Coronary artery (tissue), 2 donors: ENCODE measurements at regions not wholly inside any gene's neighbourhood (a gene's known extent, or its start where the extent isn't known, plus 50 kb on each side); places are given as distances from the start of the nearest gene placed in this dataset.

ENCODE experiments used
- DNase-seq: peaks from one replicate; pipeline ENCODE4 v3.0.0-alpha.2; 2017; ENCODE audit warnings: low spot score
- H3K27ac ChIP-seq, 2 donors: fragments of 200-600 bp; sonication (generic); one replicate each; pipeline ENCODE4 v1.5.1; 2016 to 2019
- H3K4me3 ChIP-seq: fragments of 200-600 bp; sonication (generic); 2 replicates; pipeline ENCODE4 v1.5.1; 2016; ENCODE audit warnings: mild to moderate bottlenecking, moderate library complexity
- TF ChIP-seq, protein P1 (sequence below): fragments of 200-600 bp; sonication (generic); IDR thresholded peaks from one replicate; pipeline ENCODE4 v1.5.1; 2019; ENCODE audit warnings: antibody characterized with exemption

DNA sequence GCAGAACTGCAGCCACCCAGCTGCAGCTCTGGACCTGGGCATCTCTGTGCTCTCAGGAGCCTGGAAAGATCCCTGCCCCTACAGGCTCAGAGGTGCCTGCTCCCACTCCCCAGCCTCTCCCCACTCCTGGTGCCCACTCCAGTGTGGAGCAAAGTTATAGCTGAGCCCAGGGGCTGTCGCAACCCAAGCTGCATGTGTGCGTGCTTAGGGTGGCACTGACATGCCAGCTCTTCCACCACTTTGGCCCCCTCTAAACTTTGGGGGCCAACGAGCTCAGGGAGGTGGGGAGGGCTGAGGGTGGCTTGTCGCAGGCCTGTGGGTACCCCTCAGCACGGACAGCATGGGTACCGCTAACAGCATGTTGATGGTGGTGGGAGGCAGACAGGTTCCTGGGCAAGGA, 126.3 kb upstream of the FHL2 start:
- no peak for DNase-seq
- TF ChIP-seq, protein P1, sequence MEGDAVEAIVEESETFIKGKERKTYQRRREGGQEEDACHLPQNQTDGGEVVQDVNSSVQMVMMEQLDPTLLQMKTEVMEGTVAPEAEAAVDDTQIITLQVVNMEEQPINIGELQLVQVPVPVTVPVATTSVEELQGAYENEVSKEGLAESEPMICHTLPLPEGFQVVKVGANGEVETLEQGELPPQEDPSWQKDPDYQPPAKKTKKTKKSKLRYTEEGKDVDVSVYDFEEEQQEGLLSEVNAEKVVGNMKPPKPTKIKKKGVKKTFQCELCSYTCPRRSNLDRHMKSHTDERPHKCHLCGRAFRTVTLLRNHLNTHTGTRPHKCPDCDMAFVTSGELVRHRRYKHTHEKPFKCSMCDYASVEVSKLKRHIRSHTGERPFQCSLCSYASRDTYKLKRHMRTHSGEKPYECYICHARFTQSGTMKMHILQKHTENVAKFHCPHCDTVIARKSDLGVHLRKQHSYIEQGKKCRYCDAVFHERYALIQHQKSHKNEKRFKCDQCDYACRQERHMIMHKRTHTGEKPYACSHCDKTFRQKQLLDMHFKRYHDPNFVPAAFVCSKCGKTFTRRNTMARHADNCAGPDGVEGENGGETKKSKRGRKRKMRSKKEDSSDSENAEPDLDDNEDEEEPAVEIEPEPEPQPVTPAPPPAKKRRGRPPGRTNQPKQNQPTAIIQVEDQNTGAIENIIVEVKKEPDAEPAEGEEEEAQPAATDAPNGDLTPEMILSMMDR: no peak
- no peak overlapping the region for H3K4me3 ChIP-seq
- no peak overlapping the region for H3K27ac ChIP-seq

DNA sequence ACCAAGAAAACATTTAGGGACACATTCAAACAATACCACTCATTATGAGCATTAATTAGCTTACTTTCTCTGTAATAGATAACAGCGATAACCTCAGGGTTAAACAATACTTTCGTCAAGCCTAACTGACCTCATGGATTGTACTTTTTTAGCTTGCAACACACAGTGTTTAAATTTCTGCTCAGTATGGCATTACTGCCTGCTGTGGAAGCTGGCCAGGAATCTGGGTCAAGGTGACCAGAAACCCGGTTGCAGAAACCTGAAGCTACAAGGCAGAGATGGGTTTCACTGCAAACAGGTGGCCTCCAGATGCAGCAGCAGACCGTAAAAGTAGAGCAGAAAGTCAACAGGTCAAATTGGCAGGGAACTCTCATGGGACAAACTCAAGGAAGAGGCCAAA, 123.8 kb upstream of the FHL2 start:
- no peak overlapping the region for H3K27ac ChIP-seq
- no peak for DNase-seq
- TF ChIP-seq, protein P1: no peak
- no peak overlapping the region for H3K4me3 ChIP-seq

DNA sequence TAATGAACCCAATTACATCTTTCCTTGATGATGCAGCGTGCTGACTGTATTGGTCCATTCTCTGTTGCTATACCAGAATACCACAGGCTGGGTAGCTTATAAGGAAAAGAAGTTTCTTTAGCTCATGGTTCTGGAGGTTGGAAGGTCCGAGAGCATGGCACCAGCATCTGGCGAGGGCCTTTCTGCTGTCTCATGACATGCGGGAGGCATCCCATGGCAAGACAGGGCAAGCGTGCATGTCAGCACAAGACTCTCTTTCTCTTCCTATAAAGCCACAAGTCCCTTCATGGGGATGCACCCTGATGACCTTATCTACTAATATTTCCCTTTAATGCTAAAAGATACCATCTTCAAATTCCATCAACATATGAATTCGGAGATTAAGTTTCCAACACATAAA, 122.8 kb upstream of the FHL2 start:
- Histone ChIP-seq H3K4me3 (no peak overlapping the region), H3K27ac (no peak overlapping the region)
- no peak for DNase-seq
- TF ChIP-seq, protein P1: no peak

DNA sequence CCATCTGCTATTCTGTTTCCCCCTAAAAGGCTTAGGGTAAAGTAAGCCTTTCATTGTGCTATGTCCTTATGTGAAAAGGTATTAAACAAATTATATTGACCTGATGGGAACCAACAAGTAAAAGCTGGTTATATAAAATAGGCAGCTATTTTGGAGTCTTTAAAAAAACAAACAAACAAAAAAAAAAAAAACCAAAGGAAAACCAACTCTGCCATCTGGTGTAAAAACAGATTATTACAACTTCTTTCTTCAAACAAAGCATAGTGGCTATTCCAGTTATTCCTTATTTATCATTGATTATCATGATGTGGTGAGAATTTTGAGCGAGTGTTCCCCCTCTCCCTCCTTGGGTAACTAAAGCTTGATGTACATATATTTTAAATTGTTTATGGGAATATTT, 122.3 kb upstream of the FHL2 start:
- H3K27ac ChIP-seq: no peak overlapping the region
- TF ChIP-seq, protein P1: peak; percentile 22
- H3K4me3 ChIP-seq: no peak overlapping the region
- no peak for DNase-seq

DNA sequence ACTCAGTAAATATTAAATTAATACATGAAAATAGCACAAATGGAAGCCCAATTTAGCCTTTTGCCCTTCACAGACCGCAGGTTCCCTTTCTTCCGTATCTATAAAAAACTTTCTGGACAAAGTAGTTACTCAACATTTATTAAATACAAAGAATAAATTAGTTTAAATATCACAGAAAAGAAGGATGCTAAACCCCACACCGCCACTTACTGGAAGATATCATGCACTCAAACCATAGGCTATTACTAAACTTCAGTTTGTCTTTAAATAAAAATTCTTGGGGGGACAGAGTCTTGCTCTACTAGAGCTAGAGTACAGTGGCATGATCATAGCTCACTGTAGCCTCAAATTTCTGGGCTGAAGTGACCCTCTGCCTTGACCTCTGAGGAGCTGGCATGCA, 120.7 kb upstream of the FHL2 start:
- Histone ChIP-seq H3K27ac (no peak overlapping the region), H3K4me3 (no peak overlapping the region)
- no peak for DNase-seq
- TF ChIP-seq, protein P1: no peak

DNA sequence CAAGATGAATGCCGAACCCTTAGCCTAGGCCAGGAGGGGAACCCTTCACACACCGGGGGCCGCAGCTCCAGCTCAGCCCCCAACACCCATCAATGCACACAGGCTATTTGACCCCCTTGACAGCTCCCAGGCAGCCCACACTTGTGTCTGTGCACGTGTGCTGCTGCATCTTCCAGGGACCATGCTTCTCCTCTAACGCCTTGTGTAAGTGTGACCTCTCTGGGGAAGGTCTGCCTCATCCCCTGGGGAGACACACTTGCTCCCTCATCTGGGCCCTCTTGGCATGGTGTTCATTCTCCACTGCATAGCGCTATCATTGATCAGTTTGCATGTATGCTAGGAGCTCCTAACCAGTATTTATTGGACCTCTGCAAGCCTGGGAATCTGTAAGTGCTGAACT, 120.0 kb upstream of the FHL2 start:
- Histone ChIP-seq H3K27ac (no peak overlapping the region), H3K4me3 (no peak overlapping the region)
- TF ChIP-seq, protein P1: no peak
- no peak for DNase-seq

DNA sequence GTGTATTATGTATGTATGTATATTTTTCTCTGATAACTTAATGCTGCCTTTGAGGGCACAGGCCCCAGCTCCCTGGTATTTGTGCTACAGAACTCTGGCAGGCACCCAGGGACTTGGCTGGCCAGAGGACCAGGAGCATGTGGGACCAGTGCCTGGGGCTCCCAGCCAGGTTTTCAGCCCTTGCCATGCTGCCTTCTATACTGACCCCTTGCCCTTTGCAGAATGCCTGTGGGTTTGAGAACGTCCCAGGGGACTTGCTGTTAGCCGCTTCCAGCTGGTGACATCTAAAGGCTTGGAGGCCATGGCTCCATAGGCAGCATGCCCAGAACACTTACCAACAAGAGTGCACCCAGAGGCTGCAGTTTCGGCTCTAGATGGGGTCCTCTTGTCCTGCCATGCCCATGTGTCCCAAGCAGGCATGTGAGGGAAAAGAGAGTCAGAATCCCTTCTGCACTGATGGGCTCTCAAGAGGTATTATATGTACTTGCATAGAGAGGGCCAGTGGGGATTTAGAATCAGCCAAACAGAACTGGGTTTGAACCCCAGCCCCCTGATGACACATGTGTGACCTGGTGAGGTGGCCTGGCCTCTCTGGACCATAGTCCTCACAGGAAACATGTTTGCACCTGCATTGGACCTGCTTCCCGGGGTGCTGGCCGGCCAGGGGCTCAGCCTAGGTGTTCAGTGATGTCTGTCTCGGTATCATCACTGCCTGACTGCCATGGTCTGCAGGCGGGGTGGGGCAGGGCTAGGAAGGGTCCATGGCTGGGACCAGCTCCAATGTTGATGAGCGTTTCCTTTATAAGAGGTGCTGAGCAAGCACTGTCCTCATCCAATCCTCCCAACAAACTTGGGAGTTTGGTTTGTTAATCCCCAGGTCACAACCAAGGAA, 119.2 kb upstream of the FHL2 start:
- Histone ChIP-seq H3K4me3 (no peak overlapping the region), H3K27ac (peak overlapping the region; percentile 9 to 61)
- DNase-seq: peak; percentile 93
- TF ChIP-seq, protein P1: no peak
